Skeletal muscle cell (primary cell): ENCODE measurements at regions not wholly inside any gene's neighbourhood (a gene's known extent, or its start where the extent isn't known, plus 50 kb on each side); places are given as distances from the start of the nearest gene placed in this dataset.
A peak's percentile ranks its signal among the peaks of the same experiment; 100 is the strongest.

Experiments used
- DNase-seq: peaks from one replicate; pipeline ENCODE4 v3.0.0-alpha.2; 2010; ENCODE audit warnings: low read depth
- H3K4me3 ChIP-seq: 2 replicates; pipeline ENCODE4 v1.5.1; 2011; ENCODE audit warnings: low read depth, mild to moderate bottlenecking, control low read depth, low read length, moderate library complexity

DNA sequence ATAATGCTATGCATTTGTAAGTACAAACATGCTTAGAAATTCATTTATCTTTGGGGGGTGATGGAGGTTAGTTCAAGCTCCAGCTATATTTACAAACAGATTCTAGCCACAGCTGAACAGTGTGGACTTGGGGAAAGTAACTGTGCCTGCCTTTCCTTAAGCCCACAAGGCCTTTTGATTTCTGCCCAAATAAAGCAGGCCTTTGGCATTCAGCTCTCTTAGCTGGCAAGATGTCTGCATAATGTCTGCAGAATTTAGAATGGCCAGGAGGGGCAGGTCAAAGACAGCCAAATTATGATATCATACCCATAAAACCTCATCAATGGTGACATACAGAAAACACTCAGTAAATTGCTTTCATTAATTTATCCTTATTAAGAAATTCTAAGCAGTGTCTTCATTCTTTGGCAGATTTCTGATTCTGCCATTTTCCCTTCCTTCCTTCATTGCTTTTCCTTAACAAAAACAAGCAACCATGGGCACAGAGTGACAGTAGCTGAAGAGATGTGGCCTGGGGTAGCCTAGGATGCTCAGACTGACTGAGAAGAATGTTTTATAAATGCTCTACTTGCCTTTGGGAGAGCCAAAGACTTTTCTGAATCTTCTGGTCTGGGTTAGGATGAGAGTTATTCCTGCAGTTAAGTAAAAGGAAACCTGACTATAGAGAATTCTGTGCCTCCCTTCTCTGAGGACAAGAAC, 538.7 kb upstream of the NR3C2 start:
- no peak overlapping the region for H3K4me3 ChIP-seq
- DNase-seq: no peak

- H3K4me3 ChIP-seq: no peak overlapping the region
- DNase-seq: no peak
These were observed 536.1 kb upstream of the NR3C2 start for GRCh38 chr4:148978301-148978700.

DNA sequence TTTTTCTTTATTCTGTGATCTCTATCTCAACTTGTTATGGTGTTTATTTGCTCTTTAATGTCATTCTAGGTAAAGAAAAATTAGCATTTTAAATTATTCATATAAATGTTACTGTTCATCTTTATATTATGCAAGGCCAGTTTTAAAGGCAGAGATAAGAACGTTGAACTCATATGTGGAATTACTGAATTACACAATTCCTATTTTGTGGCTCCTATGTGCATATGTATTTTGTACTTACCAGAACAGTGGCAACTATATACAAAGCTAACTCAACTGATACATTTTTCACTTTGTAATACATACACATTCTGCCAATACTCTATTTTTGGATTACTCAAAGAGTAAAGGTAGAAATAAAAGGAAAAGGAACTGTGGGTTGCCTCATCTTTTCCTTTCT, 533.2 kb upstream of the NR3C2 start:
- H3K4me3 ChIP-seq: no peak overlapping the region
- no peak for DNase-seq

GRCh38 chr4:148965080-148965479, 522.9 kb upstream of the NR3C2 start:
- no peak for DNase-seq
- no peak overlapping the region for H3K4me3 ChIP-seq

DNA sequence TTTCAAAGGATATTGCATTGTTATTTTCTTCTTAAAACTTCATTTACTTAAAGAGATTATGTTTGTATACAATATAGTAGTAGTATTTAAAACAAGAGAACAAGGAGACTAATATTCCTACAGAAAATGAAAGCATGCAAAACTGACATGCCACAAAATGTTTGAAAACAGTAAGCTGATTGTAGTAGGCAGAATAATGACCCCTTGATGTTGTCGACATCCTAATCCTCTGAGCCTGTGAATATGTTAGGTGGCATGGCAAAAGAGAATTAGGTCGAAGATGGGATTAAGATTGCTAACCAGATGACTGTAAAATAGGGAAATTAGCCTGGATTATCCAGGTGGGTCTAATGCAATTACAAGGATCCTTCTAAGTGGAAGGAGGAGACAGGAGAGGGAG, 522.2 kb upstream of the NR3C2 start:
- no peak for DNase-seq
- no peak overlapping the region for H3K4me3 ChIP-seq

- no peak overlapping the region for H3K4me3 ChIP-seq
- peak; percentile 35 for DNase-seq
These were observed 520.5 kb upstream of the NR3C2 start for GRCh38 chr4:148962539-148963290.

DNA sequence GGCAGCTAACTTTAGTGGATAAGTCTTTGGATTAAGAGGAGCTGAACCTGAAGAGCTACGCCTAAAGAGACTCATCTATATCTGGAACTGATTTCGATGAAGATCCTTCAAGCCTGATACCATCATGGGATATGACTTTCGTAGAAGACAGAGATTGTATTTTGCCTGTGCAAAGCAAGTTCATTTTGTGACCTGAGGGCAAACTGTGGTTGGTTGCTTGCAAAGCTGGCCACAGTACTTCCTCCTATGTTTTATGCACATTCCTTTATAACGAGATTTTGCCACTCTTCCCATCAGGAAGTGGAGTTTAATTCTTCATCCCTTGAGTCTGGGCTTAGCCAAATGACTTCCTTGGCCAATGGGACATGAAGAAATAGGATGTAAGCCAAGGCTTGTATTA, 519.3 kb upstream of the NR3C2 start:
- DNase-seq: no peak

GRCh38 chr4:148958317-148958716, 516.1 kb upstream of the NR3C2 start:
- DNase-seq: no peak

More for the DNA sequence above, 519.3 kb upstream of the NR3C2 start:
- no peak overlapping the region for H3K4me3 ChIP-seq

DNA sequence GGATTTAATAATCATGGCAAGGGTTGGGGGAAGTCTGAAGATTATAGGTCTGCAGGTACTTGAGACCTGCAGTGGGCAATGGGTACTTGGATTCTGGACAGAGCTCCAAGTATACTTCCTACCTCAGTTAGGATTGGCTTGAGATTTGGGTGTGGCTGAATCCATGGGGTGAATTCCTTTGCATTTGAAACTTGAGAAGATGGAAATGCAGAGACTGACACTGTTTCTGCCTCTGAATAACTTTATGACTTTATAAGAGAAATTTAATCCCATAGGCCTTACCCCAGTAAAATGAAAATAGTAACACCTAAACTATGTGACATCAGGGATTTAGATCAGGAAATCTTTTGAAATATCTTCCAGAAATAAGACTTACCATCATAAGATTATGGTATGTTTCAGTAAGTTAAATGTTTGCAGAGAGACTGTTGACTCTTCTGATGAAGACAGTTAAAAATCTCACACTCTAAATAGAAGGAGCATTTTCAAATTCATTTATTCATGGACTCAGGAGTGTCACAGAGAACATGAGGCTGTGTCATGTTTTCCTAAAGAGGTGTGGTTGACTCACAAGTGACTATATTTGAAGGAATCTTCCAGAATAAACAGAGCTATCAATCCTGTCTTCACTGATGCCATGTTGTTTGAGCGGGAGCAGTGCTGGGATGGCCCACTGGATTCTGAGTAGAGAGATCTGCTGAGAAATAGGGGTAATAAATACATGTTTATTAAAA, 513.5 kb upstream of the NR3C2 start:
- H3K4me3 ChIP-seq: no peak overlapping the region
- DNase-seq: no peak

More at GRCh38 chr4:148958317-148958716, 516.1 kb upstream of the NR3C2 start:
- no peak overlapping the region for H3K4me3 ChIP-seq

DNA sequence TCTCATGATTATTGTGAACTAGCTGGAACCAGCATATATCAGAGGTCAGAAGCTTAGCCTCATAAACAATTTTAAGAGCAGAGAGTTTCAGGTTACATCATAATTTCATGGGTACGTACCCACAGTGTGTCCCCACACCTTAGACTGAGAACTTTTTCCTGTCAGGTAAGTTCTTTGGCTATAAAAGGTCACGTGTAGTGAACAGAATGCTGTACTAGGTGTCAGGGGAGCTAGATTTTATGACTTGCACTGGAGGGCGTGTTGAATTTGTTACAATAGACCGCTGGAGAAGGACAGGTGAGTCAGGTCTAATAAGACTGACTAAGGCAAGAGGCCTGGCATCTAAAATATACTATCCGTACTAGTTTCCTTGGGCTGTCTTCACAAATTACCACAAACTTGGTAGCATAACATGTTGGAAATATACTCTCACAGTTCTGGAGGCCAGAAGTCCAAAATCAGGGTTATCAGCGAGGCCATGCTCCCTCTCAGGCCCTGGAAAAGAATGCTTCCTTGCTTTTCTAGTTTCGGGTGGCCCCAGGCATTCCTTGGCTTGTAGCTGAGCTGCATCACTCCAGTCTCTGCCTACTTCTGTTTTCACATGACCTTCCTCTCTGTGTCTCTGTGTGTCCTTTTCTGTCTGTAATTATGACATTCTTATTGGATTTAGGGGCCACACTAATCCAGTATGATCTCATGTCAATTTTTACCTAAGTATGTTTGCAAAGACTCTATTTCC, 512.0 kb upstream of the NR3C2 start:
- no peak overlapping the region for H3K4me3 ChIP-seq
- no peak for DNase-seq

DNA sequence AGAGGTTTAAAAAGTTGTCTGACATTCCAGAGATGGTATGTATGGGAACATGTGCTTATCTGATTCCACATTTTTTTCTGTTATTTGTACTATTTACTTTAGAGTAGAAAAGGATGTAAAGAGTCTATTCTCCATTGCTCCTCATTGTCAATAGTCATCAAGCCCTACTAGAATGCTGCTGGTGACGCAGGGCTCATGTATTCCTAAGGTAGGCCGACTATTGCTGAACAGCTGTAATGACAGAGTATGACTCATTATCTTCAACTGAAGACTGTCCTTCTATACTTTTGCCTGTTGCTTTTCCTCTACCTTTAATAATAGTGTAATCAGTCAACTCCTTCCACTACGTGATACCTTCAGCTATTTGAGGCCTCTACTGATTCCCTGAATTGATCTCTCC, 509.1 kb upstream of the NR3C2 start:
- no peak overlapping the region for H3K4me3 ChIP-seq
- DNase-seq: no peak

- no peak for DNase-seq
- H3K4me3 ChIP-seq: no peak overlapping the region
These were observed 504.1 kb upstream of the NR3C2 start for GRCh38 chr4:148946271-148946670.

DNA sequence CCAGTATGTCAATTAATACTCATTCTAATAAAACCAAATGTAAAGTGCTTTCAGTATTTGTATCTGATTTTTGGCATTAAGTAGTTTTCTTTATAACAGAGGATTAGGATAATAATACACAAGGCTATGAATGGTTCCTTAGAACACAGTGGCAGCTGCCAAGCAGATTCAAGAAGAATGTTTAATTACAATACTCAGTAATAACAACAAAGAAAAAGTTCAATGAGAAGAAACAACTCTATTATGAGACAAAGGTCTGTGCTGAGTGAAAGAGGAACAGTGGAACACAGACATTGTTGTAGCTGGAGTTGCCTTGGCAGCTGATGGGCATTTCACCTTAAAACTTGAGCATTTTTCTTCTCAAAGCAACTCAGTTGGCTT, 502.6 kb upstream of the NR3C2 start:
- H3K4me3 ChIP-seq: no peak overlapping the region
- no peak for DNase-seq

DNA sequence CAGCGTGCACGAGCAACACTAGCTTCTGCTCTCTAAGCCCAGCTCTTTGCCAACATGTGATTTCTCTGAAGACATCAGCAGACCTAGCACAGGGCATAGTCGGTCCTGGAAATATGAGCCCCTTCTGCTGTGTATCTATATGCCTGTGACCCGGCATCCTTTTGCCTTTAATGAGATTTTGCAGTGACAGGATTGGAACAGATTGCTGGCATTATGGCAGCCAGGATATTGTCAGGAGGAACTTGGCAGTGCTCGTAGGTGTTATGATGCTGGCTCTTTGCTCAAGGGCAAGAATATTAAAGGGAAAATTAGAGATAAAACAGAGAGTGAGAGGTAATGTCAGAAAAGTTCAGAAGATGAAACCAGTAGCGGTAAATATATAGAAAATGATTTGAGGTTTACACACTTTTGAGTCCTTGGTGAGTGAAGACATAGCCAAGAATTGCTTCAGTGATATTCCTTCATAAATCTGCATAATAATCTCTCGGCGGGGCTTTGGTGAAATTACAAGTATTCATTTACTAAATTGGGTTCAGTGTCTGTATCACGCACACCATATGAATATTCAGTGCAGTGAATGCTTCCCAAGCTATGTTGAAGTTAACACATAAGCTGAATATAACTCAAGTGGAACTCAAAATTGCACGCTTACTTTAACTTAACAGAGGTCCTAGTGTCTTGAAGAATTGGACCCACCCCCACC, 502.1 kb upstream of the NR3C2 start:
- DNase-seq: no peak
- no peak overlapping the region for H3K4me3 ChIP-seq

DNA sequence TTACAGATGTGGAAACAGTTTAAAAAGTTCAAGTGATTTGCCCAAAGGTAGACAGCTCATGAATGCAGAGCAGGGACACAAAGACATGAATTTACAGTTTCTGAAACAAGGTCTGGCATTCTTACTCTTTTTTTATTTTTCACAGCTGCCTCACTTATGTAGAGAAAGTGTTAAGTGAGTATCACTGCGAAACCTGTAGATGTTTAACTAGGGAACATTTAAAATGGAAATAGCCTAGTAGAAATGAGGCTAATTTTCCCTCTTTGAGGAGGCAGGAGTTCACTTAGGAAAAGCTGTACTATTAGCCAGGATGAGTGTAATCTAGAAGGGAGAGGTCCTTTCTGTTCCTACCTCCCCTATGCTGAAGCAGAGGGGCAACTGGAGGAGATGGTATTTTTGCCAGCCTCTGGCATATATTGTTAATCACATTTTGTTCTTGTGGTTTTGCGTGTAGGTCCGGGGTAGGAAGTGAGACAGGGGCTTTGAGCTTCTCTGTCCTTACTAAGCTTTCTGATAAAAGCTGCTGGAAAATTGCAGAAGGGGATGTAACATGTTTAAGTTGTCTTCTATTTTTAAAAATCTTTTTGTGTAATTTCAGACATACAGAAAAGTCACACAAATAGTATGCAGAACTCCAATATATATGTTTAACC, 492.8 kb upstream of the NR3C2 start:
- H3K4me3 ChIP-seq: no peak overlapping the region
- no peak for DNase-seq

- peak; percentile 23 for DNase-seq
- H3K4me3 ChIP-seq: no peak overlapping the region
These were observed 484.4 kb upstream of the NR3C2 start for GRCh38 chr4:148926276-148927260.

DNA sequence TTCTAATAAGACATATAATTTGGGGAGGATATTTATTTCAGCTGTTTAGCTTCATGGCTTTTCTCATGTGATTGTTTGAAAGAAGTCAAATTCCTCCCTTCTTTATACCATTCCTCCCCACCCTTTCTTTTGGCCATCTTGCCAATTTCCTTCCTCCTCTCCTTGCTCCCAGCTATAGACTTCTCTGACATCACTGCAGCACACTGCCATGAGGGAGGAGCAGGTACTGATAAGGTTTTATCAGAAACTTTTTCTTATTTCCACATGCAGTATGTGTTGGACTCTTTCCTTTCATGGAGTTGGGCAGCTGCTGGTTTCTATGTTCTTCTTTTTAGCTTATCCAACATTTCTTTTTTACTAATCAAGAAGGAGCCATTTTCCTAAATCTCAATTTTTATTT, 481.7 kb upstream of the NR3C2 start:
- no peak overlapping the region for H3K4me3 ChIP-seq
- DNase-seq: no peak

DNA sequence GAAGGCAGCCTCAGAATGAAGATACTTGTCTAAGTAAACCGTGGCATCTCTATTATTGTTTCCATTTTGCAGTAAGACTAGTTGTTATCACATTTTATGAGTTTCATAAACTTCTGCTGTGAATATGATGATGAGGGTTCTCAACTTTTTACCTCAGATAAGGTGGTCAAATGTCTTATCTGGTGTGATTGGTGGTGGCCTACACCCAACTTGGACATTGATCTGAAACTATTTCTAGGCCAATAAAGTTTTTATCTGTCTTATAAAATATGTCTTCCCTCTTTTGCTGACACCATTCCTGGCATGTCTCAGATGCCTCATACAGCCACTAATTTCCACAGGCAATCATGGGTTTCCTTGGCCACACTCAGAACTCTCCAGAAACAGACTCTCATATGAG, 480.3 kb upstream of the NR3C2 start:
- no peak for DNase-seq

More for the DNA sequence above, 480.3 kb upstream of the NR3C2 start:
- H3K4me3 ChIP-seq: no peak overlapping the region
